ENCODE measurements at regions not wholly inside any gene's neighbourhood (a gene's known extent, or its start where the extent isn't known, plus 50 kb on each side); places are given as distances from the start of the nearest gene placed in this dataset.

- DNase-seq (ENCODE audit: extremely low spot score, unreplicated experiment): no peak
- TF ChIP-seq CTCF (conservative IDR thresholded peaks at IDR 0.05): no peak
- Mint-ChIP-seq H3K27ac (no peak overlapping the region), H3K4me3 (no peak overlapping the region), H3K4me1 (ENCODE audit: unreplicated experiment) (peaks cover 5% of the 10 kb centered on the region), H3K27me3 (peaks cover 25% of the 10 kb centered on the region), H3K36me3 (no peaks in the 10 kb centered on the region), H3K9me3 (no peaks in the 10 kb centered on the region)
Observed at GRCh38 chr3:158912188-158912587, 110.3 kb downstream of the MFSD1 start.

- DNase-seq (ENCODE audit: extremely low spot score, unreplicated experiment): no peak
- H3K36me3 Mint-ChIP-seq: no peaks in the 10 kb centered on the region
- TF ChIP-seq CTCF (conservative IDR thresholded peaks at IDR 0.05): no peak
- H3K9me3 Mint-ChIP-seq: no peaks in the 10 kb centered on the region
- H3K27ac Mint-ChIP-seq: no peak overlapping the region
- peaks cover 25% of the 10 kb centered on the region for H3K27me3 Mint-ChIP-seq
- H3K4me3 Mint-ChIP-seq: no peak overlapping the region
- peaks cover 5% of the 10 kb centered on the region for H3K4me1 Mint-ChIP-seq (ENCODE audit: unreplicated experiment)
Observed at GRCh38 chr3:158912621-158913020, 110.8 kb downstream of the MFSD1 start.

- Mint-ChIP-seq H3K36me3 (no peaks in the 10 kb centered on the region), H3K9me3 (no peaks in the 10 kb centered on the region), H3K4me3 (no peak overlapping the region), H3K27ac (no peak overlapping the region), H3K27me3 (peaks cover 29% of the 10 kb centered on the region), H3K4me1 (ENCODE audit: unreplicated experiment) (peaks cover 4% of the 10 kb centered on the region)
- TF ChIP-seq CTCF (conservative IDR thresholded peaks at IDR 0.05): no peak
- DNase-seq (ENCODE audit: extremely low spot score, unreplicated experiment): no peak
Observed at GRCh38 chr3:158916111-158916510, 114.3 kb downstream of the MFSD1 start.

GRCh38 chr3:158918008-158918407 lies 116.2 kb downstream of the MFSD1 start:
- Mint-ChIP-seq H3K4me1 (ENCODE audit: unreplicated experiment) (peaks cover 4% of the 10 kb centered on the region), H3K27ac (no peak overlapping the region), H3K27me3 (peaks cover 28% of the 10 kb centered on the region), H3K4me3 (no peak overlapping the region), H3K36me3 (no peaks in the 10 kb centered on the region), H3K9me3 (no peaks in the 10 kb centered on the region)
- peak; percentile 80 for TF ChIP-seq CTCF (conservative IDR thresholded peaks at IDR 0.05)
- no peak for DNase-seq (ENCODE audit: extremely low spot score, unreplicated experiment)

- no peak for DNase-seq (ENCODE audit: extremely low spot score, unreplicated experiment)
- no peak for TF ChIP-seq CTCF (conservative IDR thresholded peaks at IDR 0.05)
- H3K4me3 Mint-ChIP-seq: no peak overlapping the region
- H3K4me1 Mint-ChIP-seq (ENCODE audit: unreplicated experiment): peaks cover 4% of the 10 kb centered on the region
- no peaks in the 10 kb centered on the region for H3K36me3 Mint-ChIP-seq
- H3K27me3 Mint-ChIP-seq: peaks cover 27% of the 10 kb centered on the region
- no peak overlapping the region for H3K27ac Mint-ChIP-seq
- no peaks in the 10 kb centered on the region for H3K9me3 Mint-ChIP-seq
Observed at GRCh38 chr3:158918451-158918850, 116.6 kb downstream of the MFSD1 start.

GRCh38 chr3:158920371-158920770 lies 118.5 kb downstream of the MFSD1 start:
- no peak overlapping the region for H3K27ac Mint-ChIP-seq
- H3K27me3 Mint-ChIP-seq: peaks cover 27% of the 10 kb centered on the region
- no peak for TF ChIP-seq CTCF (conservative IDR thresholded peaks at IDR 0.05)
- no peaks in the 10 kb centered on the region for H3K9me3 Mint-ChIP-seq
- peaks cover 4% of the 10 kb centered on the region for H3K4me1 Mint-ChIP-seq (ENCODE audit: unreplicated experiment)
- H3K36me3 Mint-ChIP-seq: no peaks in the 10 kb centered on the region
- H3K4me3 Mint-ChIP-seq: no peak overlapping the region
- DNase-seq (ENCODE audit: extremely low spot score, unreplicated experiment): no peak
